ENCODE measurements at regions not wholly inside any gene's neighbourhood (a gene's known extent, or its start where the extent isn't known, plus 50 kb on each side); places are given as distances from the start of the nearest gene placed in this dataset.

- H3K4me3 ChIP-seq (ENCODE audit: control insufficient read depth, low read depth, low read length), result no peak overlapping the region
- no peak for TF ChIP-seq CTCF (conservative IDR thresholded peaks at IDR 0.05; ENCODE audit: control insufficient read depth, insufficient read depth, low read depth, low read length)
- peak; percentile 34 for DNase-seq (ENCODE audit: low read depth)
These were observed 262.9 kb downstream of the PIK3R1 start for GRCh38 chr5:68478301-68479095.

GRCh38 chr5:68479524-68479923 is 264.0 kb downstream of the PIK3R1 start:
- TF ChIP-seq CTCF (conservative IDR thresholded peaks at IDR 0.05; ENCODE audit: control insufficient read depth, insufficient read depth, low read depth, low read length), result no peak
- no peak overlapping the region for H3K4me3 ChIP-seq (ENCODE audit: control insufficient read depth, low read depth, low read length)
- DNase-seq (ENCODE audit: low read depth), result no peak

- no peak for DNase-seq (ENCODE audit: low read depth)
- TF ChIP-seq CTCF (conservative IDR thresholded peaks at IDR 0.05; ENCODE audit: control insufficient read depth, insufficient read depth, low read depth, low read length), result no peak
These were observed 264.9 kb downstream of the PIK3R1 start for GRCh38 chr5:68480335-68480940.

GRCh38 chr5:68482199-68482598 is 266.6 kb downstream of the PIK3R1 start:
- no peak for TF ChIP-seq CTCF (conservative IDR thresholded peaks at IDR 0.05; ENCODE audit: control insufficient read depth, insufficient read depth, low read depth, low read length)
- DNase-seq (ENCODE audit: low read depth), result peak; percentile 22
- no peak overlapping the region for H3K4me3 ChIP-seq (ENCODE audit: control insufficient read depth, low read depth, low read length)

More at GRCh38 chr5:68480335-68480940, 264.9 kb downstream of the PIK3R1 start:
- H3K4me3 ChIP-seq (ENCODE audit: control insufficient read depth, low read depth, low read length), result no peak overlapping the region

- peak; percentile 65 for DNase-seq (ENCODE audit: low read depth)
These were observed 268.9 kb downstream of the PIK3R1 start for GRCh38 chr5:68484307-68485068.

More at GRCh38 chr5:68484307-68485068, 268.9 kb downstream of the PIK3R1 start:
- H3K4me3 ChIP-seq (ENCODE audit: control insufficient read depth, low read depth, low read length), result no peak overlapping the region
- no peak for TF ChIP-seq CTCF (conservative IDR thresholded peaks at IDR 0.05; ENCODE audit: control insufficient read depth, insufficient read depth, low read depth, low read length)
